CD4-positive, alpha-beta T cell treated with Interleukin-4 for 1 hour (primary cell): ENCODE measurements at regions not wholly inside any gene's neighbourhood (a gene's known extent, or its start where the extent isn't known, plus 50 kb on each side); places are given as distances from the start of the nearest gene placed in this dataset.

Experiments
- DNase-seq, 2 donors: peaks; one replicate each; pipeline ENCODE4 v3.0.0-alpha.2; 2020 to 2022

GRCh38 chr2:52220393-52220792 is 1188.5 kb upstream of the NRXN1 start:
- DNase-seq = no peak

- DNase-seq = no peak
Observed at GRCh38 chr2:52210611-52211010, 1178.7 kb upstream of the NRXN1 start.

GRCh38 chr2:52210161-52210560 is 1178.2 kb upstream of the NRXN1 start:
- no peak for DNase-seq

- DNase-seq = no peak
Observed at GRCh38 chr2:52194342-52194741, 1162.4 kb upstream of the NRXN1 start.

GRCh38 chr2:52193804-52194203 is 1161.9 kb upstream of the NRXN1 start:
- DNase-seq = no peak

- DNase-seq = no peak
Observed at GRCh38 chr2:52192656-52193055, 1160.7 kb upstream of the NRXN1 start.

GRCh38 chr2:52181080-52181479 is 1149.1 kb upstream of the NRXN1 start:
- no peak for DNase-seq

GRCh38 chr2:52178845-52179244 is 1146.9 kb upstream of the NRXN1 start:
- no peak for DNase-seq

GRCh38 chr2:52145005-52145404 is 1113.1 kb upstream of the NRXN1 start:
- DNase-seq = no peak

GRCh38 chr2:52144590-52144989 is 1112.7 kb upstream of the NRXN1 start:
- no peak for DNase-seq

- DNase-seq = no peak
Observed at GRCh38 chr2:52141076-52141475, 1109.1 kb upstream of the NRXN1 start.

- DNase-seq = no peak
Observed at GRCh38 chr2:52139241-52139640, 1107.3 kb upstream of the NRXN1 start.

GRCh38 chr2:52135235-52135634 is 1103.3 kb upstream of the NRXN1 start:
- DNase-seq = no peak

- no peak for DNase-seq
Observed at GRCh38 chr2:52128081-52128480, 1096.1 kb upstream of the NRXN1 start.

- DNase-seq = no peak
Observed at GRCh38 chr2:52127527-52127926, 1095.6 kb upstream of the NRXN1 start.

GRCh38 chr2:52117299-52117698 is 1085.4 kb upstream of the NRXN1 start:
- no peak for DNase-seq

- no peak for DNase-seq
Observed at GRCh38 chr2:52115750-52116149, 1083.8 kb upstream of the NRXN1 start.

- DNase-seq = no peak
Observed at GRCh38 chr2:52113338-52113737, 1081.4 kb upstream of the NRXN1 start.

GRCh38 chr2:52112141-52112540 is 1080.2 kb upstream of the NRXN1 start:
- DNase-seq = no peak

- DNase-seq = no peak
Observed at GRCh38 chr2:52107124-52107523, 1075.2 kb upstream of the NRXN1 start.

GRCh38 chr2:52097071-52097470 is 1065.1 kb upstream of the NRXN1 start:
- DNase-seq = no peak

GRCh38 chr2:52084759-52085158 is 1052.8 kb upstream of the NRXN1 start:
- no peak for DNase-seq

GRCh38 chr2:52083214-52083613 is 1051.3 kb upstream of the NRXN1 start:
- no peak for DNase-seq

- DNase-seq = no peak
Observed at GRCh38 chr2:52082646-52083045, 1050.7 kb upstream of the NRXN1 start.

- no peak for DNase-seq
Observed at GRCh38 chr2:52079602-52080001, 1047.7 kb upstream of the NRXN1 start.

GRCh38 chr2:52077159-52077558 is 1045.2 kb upstream of the NRXN1 start:
- DNase-seq = no peak
